Type B pancreatic cell (in vitro differentiated cells): ENCODE measurements at regions not wholly inside any gene's neighbourhood (a gene's known extent, or its start where the extent isn't known, plus 50 kb on each side); places are given as distances from the start of the nearest gene placed in this dataset.

ENCODE experiments used
- DNase-seq: peaks from one replicate; pipeline ENCODE4 v3.0.0; 2021; ENCODE audit warnings: mixed read lengths; ENCODE audit not compliant: unreplicated experiment; ENCODE audit errors: extremely low spot score
- H3K27ac Mint-ChIP-seq: 2 replicates; pipeline ENCODE4 v1.8.0; 2021; ENCODE audit warnings: mild to moderate bottlenecking, mixed read lengths
- H3K27me3 Mint-ChIP-seq: 2 replicates; pipeline ENCODE4 v1.8.0; 2021; ENCODE audit warnings: mixed read lengths
- H3K36me3 Mint-ChIP-seq: 2 replicates; pipeline ENCODE4 v1.8.0; 2021; ENCODE audit warnings: mixed read lengths
- H3K4me1 Mint-ChIP-seq: one replicate; pipeline ENCODE4 v1.8.0; 2021; ENCODE audit warnings: mixed read lengths; ENCODE audit not compliant: unreplicated experiment
- H3K4me3 Mint-ChIP-seq: 2 replicates; pipeline ENCODE4 v1.8.0; 2021; ENCODE audit warnings: mild to moderate bottlenecking, mixed read lengths
- H3K9me3 Mint-ChIP-seq: 2 replicates; pipeline ENCODE4 v1.8.0; 2021; ENCODE audit warnings: mixed read lengths
- TF ChIP-seq, protein P1 (sequence below): fragments of 200-600 bp; sonication (generic); conservative IDR thresholded peaks from 2 replicates; pipeline ENCODE4 v1.5.0; 2021; ENCODE audit warnings: antibody characterized with exemption, mild to moderate bottlenecking

DNA sequence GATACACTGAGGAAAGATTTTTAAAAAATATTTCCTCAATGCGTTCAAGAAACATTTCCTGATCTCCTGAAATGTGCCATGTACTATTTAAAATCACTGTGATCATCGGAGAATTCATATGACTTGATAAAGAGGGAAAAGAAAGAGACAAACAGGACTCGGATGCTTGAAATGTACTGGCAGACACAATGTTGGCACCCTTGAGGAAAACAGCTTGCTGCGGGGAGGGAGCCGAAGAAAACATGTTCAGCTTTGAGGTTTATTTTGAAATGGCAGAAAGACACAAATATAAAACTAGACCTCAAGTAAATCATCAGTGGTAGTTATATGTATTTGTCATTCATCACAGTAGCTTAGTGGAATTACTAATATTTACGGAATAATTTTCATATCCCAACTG lies 100.9 kb upstream of the BRINP3 start:
- DNase-seq, result no peak
- H3K27ac Mint-ChIP-seq, result no peak overlapping the region
- TF ChIP-seq, protein P1, sequence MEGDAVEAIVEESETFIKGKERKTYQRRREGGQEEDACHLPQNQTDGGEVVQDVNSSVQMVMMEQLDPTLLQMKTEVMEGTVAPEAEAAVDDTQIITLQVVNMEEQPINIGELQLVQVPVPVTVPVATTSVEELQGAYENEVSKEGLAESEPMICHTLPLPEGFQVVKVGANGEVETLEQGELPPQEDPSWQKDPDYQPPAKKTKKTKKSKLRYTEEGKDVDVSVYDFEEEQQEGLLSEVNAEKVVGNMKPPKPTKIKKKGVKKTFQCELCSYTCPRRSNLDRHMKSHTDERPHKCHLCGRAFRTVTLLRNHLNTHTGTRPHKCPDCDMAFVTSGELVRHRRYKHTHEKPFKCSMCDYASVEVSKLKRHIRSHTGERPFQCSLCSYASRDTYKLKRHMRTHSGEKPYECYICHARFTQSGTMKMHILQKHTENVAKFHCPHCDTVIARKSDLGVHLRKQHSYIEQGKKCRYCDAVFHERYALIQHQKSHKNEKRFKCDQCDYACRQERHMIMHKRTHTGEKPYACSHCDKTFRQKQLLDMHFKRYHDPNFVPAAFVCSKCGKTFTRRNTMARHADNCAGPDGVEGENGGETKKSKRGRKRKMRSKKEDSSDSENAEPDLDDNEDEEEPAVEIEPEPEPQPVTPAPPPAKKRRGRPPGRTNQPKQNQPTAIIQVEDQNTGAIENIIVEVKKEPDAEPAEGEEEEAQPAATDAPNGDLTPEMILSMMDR, result no peak
- H3K9me3 Mint-ChIP-seq, result no peaks in the 10 kb centered on the region
- H3K4me1 Mint-ChIP-seq, result peaks cover 8% of the 10 kb centered on the region
- H3K27me3 Mint-ChIP-seq, result no peaks in the 10 kb centered on the region
- H3K4me3 Mint-ChIP-seq, result no peak overlapping the region
- H3K36me3 Mint-ChIP-seq, result no peaks in the 10 kb centered on the region

DNA sequence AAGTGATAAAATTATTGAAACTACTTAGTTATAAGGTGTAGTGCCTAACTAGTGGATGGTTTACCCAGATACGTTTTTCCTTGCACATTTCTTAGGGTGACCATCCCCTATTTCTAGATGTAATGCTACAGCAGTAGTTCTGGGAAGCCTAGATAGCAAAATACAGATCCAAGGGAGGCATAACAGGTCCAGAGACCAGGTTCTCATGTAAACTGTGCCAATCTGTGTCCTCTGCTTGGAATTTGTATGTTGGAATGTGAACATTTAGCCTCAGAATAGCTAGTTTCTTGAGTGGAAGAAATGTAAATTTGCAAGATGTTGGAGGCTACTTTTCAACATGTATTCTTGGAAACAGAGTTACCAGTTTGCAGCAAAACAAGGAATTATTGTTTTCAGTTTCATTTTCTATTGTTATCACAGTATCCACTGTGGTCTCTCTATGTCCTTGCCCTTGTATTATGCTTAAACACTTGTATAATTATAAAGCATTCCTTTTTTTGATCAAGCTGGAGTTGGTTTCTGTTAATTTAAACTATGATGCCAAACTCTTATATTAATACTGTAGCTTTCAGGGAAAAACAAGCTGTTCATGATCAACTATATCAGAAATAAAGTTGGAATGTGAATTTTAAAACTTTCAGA lies 102.0 kb upstream of the BRINP3 start:
- DNase-seq, result no peak
- H3K4me3 Mint-ChIP-seq, result no peak overlapping the region
- H3K27me3 Mint-ChIP-seq, result no peaks in the 10 kb centered on the region
- H3K4me1 Mint-ChIP-seq, result peaks cover 8% of the 10 kb centered on the region
- TF ChIP-seq, protein P1, result no peak
- no peaks in the 10 kb centered on the region for H3K9me3 Mint-ChIP-seq
- no peak overlapping the region for H3K27ac Mint-ChIP-seq
- H3K36me3 Mint-ChIP-seq, result no peaks in the 10 kb centered on the region

DNA sequence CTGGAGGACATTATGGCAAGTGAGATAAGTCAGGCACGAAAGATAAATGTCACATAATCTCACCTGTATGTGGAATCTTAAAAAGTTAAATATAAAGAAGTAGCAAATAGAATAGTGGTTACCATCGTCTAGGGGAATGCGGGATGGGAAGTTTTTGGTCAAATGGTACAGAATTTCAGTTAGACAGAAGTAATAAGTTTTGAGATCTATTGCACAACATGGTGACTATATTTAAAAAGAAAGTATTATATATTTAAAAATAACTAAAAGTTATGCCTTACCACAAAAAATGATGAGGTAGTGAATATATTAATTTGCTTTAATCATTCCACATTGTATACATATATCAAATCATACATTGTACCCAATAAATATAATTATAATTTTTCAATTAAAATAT lies 106.2 kb upstream of the BRINP3 start:
- Mint-ChIP-seq H3K27me3 (no peaks in the 10 kb centered on the region), H3K9me3 (no peaks in the 10 kb centered on the region), H3K4me3 (no peak overlapping the region), H3K27ac (no peak overlapping the region), H3K36me3 (no peaks in the 10 kb centered on the region), H3K4me1 (no peaks in the 10 kb centered on the region)
- TF ChIP-seq, protein P1, result no peak
- DNase-seq, result no peak

DNA sequence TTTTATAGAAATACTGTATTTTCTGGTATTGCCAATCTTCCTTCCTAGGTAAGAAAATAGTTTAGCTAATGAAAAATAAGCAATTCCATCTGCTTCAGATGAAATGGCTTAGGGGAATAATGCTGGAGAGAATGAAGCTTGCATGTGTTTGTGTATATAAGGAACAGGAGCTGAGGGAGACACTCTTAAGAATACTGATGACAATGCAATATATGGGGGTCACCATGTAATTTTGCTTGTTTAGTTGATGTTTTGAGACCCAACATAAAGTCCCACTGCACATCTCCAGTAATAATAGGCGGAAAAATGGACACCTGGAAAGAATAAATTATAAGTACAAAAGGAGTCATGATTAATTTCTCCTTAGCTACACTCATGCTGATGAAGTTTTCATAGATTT lies 110.8 kb upstream of the BRINP3 start:
- Mint-ChIP-seq H3K4me1 (no peaks in the 10 kb centered on the region), H3K4me3 (no peak overlapping the region), H3K9me3 (no peaks in the 10 kb centered on the region), H3K27me3 (no peaks in the 10 kb centered on the region), H3K27ac (no peak overlapping the region), H3K36me3 (no peaks in the 10 kb centered on the region)
- no peak for DNase-seq
- TF ChIP-seq, protein P1, result no peak

DNA sequence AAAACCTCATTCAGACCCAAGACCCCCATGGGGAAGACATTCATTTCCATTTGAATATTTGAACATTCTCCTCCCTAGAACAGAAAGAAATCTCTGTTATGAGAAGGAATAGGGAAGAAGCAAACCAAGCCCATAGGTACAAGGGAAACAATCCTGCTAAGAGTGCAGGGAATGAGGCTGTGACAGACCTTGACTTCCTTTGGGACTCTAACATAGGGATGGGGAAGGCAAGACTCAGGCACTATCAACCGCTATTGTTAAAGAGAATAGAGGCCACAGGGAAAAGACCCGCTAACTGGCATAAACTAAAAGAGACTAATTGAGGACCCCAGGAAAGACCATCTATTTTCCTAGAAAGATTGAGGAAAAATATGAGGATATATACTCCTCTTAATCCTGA lies 117.8 kb upstream of the BRINP3 start:
- no peak overlapping the region for H3K27ac Mint-ChIP-seq
- TF ChIP-seq, protein P1, result no peak
- no peak overlapping the region for H3K4me3 Mint-ChIP-seq
- peaks cover 4% of the 10 kb centered on the region for H3K9me3 Mint-ChIP-seq
- no peaks in the 10 kb centered on the region for H3K36me3 Mint-ChIP-seq
- H3K27me3 Mint-ChIP-seq, result no peaks in the 10 kb centered on the region
- DNase-seq, result no peak
- H3K4me1 Mint-ChIP-seq, result no peaks in the 10 kb centered on the region

DNA sequence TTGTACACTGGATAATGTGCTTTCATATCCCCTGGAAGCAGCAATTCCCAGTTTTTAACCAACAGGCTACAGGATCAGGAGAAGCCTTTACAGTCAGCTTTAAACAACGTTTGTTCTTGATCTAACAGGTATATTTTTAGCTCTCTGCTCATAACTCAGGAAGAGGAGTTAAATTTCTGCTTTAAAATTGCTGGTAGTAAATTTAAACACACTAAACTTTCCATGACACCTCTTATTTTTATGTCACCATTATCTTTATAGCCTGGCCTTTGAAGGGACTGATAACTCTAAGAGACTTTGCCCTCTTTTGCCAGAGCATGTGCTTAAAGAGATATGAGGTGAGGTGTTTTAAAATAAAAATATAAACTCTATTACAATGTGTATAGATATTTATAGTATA lies 119.6 kb upstream of the BRINP3 start:
- no peaks in the 10 kb centered on the region for H3K27me3 Mint-ChIP-seq
- H3K4me1 Mint-ChIP-seq, result no peaks in the 10 kb centered on the region
- no peaks in the 10 kb centered on the region for H3K36me3 Mint-ChIP-seq
- DNase-seq, result no peak
- TF ChIP-seq, protein P1, result no peak
- no peak overlapping the region for H3K4me3 Mint-ChIP-seq
- H3K9me3 Mint-ChIP-seq, result peaks cover 4% of the 10 kb centered on the region
- H3K27ac Mint-ChIP-seq, result no peak overlapping the region
